ENCODE measurements at regions not wholly inside any gene's neighbourhood (a gene's known extent, or its start where the extent isn't known, plus 50 kb on each side); places are given as distances from the start of the nearest gene placed in this dataset.
"Not testable (repeated sequence)": the region's sequence is repeated elsewhere in the genome, so short reads cannot be mapped to it uniquely, and the experiment has no call there.

DNA sequence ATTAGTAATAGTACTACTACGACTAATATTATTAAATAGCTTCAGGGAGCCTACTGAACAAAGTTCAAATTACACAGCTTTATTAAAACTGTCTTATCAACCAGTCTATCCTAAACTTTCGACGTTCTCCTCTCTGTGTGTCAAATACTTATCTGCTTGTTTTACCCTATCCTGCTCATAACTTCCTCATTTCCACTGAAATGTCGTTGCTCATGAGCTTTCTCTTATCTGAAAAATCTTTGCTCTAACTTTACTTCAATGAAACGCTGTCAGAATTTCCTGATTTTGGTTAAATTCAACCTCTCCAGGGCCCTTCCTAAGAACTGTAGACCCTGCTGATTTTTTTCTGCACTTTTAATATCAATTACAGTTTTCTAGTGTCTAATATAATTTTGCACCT, 1431.0 kb upstream of the WWC1 start:
- DNase-seq (ENCODE audit: low read depth): no peak

DNA sequence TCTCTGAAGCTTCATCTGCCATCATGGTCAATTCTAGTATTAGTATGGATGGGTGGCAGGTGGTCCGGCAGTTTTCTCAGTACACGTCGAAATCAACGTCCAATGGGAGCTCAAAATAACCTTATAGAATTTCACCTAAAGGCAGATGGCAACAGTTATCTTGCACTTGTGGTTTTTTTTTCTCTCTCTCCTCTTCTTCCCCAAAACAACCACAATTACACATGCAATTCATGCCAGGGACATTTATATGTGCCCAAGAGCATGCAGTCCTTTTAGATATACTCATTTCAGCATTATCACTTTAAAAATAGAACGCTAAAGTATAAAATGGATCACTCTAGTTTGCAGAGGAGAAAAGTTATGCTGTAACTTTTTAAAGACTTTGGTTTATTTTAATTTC, 1428.9 kb upstream of the WWC1 start:
- no peak for DNase-seq (ENCODE audit: low read depth)

DNA sequence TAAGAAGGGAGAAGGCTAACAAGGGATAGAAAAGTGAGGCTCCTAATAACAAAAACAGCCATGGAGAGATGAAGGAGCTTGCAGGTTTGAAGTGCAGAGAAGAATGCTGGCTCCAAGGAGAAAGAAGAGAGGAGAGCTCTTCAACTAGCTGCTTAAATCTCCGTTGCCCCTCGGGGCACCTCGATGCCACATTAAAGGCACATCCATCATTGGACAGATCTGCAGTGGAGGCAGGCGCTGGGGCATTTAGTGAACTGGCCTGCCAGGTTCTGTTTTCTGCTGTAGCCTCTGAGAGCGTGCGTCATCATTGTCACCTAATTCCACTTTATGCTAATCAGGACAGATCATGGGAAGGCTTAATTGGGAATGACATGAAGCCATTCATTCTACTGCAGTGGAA, 1426.2 kb upstream of the WWC1 start:
- no peak for DNase-seq (ENCODE audit: low read depth)

DNA sequence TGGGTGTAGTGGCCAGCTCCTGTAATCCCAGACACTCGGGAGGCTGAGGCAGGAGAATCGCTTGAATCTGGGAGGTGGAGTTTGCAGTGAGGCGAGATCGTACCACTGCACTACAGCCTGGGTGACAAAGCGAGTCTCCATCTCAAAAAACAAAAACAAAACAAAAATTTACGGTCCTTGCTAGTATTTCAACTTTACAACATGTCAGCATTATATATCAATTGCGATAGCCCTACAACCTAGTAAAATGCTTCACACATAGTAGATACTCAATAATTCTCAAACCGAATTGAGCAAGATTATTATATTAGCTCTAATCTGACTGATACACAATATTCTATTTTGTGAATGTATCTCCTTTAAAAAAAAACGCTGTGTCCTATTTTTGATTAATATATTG, 1411.0 kb upstream of the WWC1 start:
- no peak for DNase-seq (ENCODE audit: low read depth)

- DNase-seq (ENCODE audit: low read depth): no peak
These were observed 1409.6 kb upstream of the WWC1 start for GRCh38 chr5:166881802-166882201.

DNA sequence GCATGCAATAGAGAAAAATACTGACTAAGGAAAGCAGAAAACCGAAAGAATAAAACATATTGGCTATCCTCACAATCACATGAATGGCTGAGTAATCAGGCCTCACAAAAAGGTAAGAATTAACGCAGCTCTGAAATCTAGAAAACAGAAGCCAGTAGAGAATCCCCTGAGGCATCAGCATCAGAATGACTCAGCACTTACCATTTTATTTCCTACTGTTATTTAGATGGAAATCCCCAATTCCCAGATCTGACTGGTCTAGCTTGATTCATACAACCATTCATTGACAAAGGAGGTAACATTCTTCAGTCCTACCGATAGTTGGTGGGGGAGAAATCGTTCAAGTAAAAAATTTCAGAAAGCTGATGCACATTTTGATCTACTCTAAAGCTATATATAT, 1408.4 kb upstream of the WWC1 start:
- DNase-seq (ENCODE audit: low read depth): no peak

DNA sequence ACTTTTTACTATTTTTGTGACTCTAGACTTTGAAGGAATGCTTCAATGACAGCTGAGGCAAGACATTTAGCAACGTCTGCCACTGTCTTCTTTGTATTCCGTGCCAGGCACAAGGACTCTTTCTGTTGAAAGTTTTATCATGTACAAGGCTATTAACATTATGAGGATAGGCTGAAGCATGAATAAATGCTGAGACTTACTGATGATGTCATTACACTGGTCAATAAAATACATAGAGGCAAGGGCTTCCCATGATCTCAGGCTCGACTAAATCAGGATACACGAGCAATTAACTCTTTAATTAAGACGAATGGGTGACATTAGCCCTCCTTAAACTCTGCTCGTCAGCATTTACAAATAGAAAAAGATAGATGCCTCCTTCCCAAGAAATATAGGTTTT, 1393.3 kb upstream of the WWC1 start:
- DNase-seq (ENCODE audit: low read depth): no peak

DNA sequence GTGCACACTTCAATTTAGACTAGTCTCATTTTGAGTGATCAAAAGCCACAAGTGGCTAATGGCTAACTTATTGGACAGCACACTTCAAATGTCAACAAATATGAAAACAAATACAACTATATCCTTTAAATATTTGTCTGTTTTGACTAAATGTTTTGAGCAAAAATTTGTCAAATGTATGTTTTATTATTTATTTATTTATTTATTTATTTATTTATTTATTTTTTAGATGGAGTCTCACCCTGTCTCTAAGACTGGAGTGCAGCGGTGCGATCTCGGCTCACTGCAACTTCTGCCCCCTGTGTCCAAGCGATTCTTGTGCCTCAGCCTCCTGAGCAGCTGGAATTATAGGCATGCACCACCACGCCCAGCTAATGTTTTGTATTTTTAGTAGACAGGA, 1392.1 kb upstream of the WWC1 start:
- no peak for DNase-seq (ENCODE audit: low read depth)

- DNase-seq (ENCODE audit: low read depth): no peak
These were observed 1386.9 kb upstream of the WWC1 start for GRCh38 chr5:166904571-166904970.

GRCh38 chr5:166906991-166907713, 1384.3 kb upstream of the WWC1 start:
- no peak for DNase-seq (ENCODE audit: low read depth)

DNA sequence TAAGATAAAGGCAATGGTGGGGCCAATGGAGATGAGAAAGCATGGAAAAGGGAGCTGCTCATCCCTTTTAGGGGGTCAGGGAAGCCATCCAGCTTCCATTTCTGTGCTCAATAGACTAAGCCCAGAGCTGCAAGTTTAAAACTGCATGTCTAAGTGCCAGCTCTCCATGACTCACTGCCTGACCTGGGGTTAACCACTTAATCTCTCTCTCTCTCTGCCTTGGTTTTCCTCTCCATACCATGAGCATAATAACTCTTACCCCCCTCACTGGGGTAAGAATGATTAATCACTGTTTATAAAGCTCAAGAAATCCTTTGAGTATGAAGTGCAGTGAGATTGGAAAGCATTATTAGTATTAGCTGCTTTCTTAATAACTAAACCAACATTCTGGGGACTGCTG, 1382.4 kb upstream of the WWC1 start:
- no peak for DNase-seq (ENCODE audit: low read depth)

DNA sequence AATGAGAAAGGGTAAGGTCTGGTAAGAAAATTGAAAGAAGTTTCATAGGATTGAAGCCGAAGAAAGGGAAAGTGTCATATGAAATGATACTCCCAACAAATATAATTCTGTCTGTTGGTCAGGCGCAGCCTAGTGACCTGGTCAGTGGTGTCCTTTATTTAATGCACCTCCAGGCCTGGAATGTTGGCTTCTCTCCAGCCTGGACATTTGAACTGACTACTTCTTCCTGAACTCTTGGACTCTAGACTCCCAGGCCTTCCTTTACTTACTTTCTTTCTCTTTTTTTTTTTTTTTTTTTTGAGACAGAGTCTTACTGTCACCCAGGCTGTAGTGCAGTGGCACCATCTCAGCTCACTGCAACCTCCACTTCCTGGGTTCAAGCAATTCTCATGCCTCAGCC, 1381.5 kb upstream of the WWC1 start:
- no peak for DNase-seq (ENCODE audit: low read depth)

DNA sequence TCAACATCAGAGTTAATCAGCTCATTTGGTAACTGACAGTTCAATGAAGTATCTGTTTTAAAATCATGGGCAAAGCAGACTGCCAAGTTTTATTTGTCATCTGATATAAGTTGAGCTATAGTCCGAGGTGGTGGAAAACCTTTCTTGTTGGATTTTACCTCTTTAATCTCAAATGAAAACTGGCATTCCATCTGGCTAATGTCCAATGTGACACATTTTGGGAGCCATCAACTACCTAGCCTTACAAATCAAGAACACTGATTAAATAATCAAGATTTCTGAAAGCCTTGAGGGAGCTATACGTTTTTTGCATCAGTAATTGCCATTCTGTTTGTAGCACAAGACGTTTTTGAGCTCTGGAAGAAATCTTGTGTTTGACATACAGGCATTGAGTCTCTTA, 1380.5 kb upstream of the WWC1 start:
- DNase-seq (ENCODE audit: low read depth): no peak

DNA sequence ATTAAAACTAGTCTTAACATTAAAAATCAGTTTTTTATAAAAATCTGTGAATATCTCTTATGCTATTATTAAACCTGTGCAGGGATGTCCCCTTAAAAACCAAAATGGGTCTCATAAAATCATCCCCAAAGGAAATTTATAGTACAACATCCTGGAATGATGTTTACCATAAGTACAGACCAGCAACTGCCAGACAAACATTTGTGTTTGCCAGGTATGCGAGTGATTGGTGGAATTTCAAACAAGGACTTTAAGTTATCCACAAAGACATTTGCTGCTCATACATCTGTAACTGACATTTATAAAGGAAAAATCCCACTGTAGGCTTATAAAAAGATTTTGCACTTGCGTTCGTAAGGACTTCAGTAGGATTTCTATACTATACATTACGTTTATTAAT, 1375.4 kb upstream of the WWC1 start:
- DNase-seq (ENCODE audit: low read depth): no peak

- no peak for DNase-seq (ENCODE audit: low read depth)
These were observed 1365.3 kb upstream of the WWC1 start for GRCh38 chr5:166926138-166926537.

GRCh38 chr5:166926806-166927475, 1364.5 kb upstream of the WWC1 start:
- not testable (repeated sequence) for DNase-seq (ENCODE audit: low read depth)

DNA sequence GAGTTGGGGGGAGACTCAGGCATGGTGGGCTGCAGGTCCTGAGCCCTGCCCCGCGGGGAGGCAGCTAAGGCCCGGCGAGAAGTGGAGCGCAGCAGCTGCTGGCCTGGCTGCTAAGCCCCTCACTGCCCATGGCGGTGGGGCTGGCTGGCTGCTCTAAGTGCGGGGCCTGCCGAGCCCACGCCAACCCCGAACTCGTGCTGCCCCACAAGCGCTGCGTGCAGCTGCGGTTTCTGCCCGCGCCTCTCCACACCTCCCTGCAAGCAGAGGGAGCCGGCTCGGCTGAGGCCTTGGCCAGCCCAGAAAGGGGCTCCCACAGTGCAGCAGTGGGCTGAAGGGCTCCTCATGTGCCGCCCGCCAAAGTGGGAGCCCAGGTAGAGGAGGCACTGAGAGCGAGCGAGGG, 1355.1 kb upstream of the WWC1 start:
- no peak for DNase-seq (ENCODE audit: low read depth)

GRCh38 chr5:166938071-166938470, 1353.4 kb upstream of the WWC1 start:
- DNase-seq (ENCODE audit: low read depth): no peak

GRCh38 chr5:166942948-166943347, 1348.5 kb upstream of the WWC1 start:
- no peak for DNase-seq (ENCODE audit: low read depth)

- DNase-seq (ENCODE audit: low read depth): no peak
These were observed 1344.4 kb upstream of the WWC1 start for GRCh38 chr5:166947045-166947444.

- no peak for DNase-seq (ENCODE audit: low read depth)
These were observed 1342.8 kb upstream of the WWC1 start for GRCh38 chr5:166948679-166949078.

DNA sequence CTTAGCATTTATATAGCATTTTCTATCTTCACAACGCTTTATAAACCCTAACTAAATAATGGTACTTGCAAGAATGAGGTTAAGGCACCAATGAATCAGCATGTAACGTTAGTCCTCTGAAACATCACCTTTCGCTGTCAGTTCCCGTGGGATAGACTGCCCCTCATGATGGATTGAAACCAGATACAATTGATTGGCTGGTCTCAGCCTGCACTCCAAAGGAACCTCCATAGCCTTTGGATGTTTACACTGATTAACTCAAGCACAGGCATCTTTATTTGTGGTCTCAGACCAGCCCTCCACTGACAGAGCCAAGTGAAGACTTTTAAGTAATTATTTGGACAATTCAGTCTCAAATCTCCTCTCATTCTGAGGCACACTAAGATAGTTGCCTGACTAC, 1339.4 kb upstream of the WWC1 start:
- no peak for DNase-seq (ENCODE audit: low read depth)

- DNase-seq (ENCODE audit: low read depth): no peak
These were observed 1333.7 kb upstream of the WWC1 start for GRCh38 chr5:166957782-166958181.

- DNase-seq (ENCODE audit: low read depth): no peak
These were observed 1331.7 kb upstream of the WWC1 start for GRCh38 chr5:166959766-166960165.

Measured in stimulated activated CD8-positive, alpha-beta memory T cell treated with anti-CD3 and anti-CD28 coated beads, Interleukin-15, amount 100 ng/mL, for 1 hour (primary cell).